Loucy (cell line): ENCODE measurements at regions not wholly inside any gene's neighbourhood (a gene's known extent, or its start where the extent isn't known, plus 50 kb on each side); places are given as distances from the start of the nearest gene placed in this dataset.

Experiments used
- EZH2phosphoT487 ChIP-seq: fragments of 200-600 bp; IDR thresholded peaks from 2 replicates; pipeline ENCODE4 v1.6.1; 2018; ENCODE audit warnings: antibody characterized with exemption, mild to moderate bottlenecking, moderate library complexity, borderline replicate concordance
- TF ChIP-seq, protein P1 (sequence below): fragments of 200-600 bp; sonication (generic); conservative IDR thresholded peaks from 2 replicates; pipeline ENCODE4 v1.5.1; 2014; ENCODE audit warnings: mild to moderate bottlenecking, antibody characterized with exemption, low read length

DNA sequence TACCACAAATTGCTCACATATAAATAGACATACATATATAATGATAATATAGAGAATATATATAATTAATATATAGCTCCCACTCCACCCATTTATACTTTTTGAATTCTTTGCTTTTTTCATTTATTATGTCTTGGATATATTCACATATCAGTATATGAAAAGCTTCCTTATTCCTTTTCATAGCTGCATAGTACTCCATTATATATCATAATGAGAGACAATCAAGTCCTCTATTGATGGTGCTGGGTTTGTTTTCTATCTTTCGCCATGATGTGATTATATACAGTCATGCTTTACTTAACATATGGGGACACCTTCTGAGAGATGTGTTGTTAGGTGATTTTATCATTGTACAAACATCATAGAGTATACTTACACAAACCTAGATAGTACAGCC is 51.6 kb upstream of the ELL2 start:
- TF ChIP-seq, protein P1, sequence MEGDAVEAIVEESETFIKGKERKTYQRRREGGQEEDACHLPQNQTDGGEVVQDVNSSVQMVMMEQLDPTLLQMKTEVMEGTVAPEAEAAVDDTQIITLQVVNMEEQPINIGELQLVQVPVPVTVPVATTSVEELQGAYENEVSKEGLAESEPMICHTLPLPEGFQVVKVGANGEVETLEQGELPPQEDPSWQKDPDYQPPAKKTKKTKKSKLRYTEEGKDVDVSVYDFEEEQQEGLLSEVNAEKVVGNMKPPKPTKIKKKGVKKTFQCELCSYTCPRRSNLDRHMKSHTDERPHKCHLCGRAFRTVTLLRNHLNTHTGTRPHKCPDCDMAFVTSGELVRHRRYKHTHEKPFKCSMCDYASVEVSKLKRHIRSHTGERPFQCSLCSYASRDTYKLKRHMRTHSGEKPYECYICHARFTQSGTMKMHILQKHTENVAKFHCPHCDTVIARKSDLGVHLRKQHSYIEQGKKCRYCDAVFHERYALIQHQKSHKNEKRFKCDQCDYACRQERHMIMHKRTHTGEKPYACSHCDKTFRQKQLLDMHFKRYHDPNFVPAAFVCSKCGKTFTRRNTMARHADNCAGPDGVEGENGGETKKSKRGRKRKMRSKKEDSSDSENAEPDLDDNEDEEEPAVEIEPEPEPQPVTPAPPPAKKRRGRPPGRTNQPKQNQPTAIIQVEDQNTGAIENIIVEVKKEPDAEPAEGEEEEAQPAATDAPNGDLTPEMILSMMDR = no peak
- no peak for TF ChIP-seq EZH2phosphoT487
